GM12864 (cell line): ENCODE measurements at regions not wholly inside any gene's neighbourhood (a gene's known extent, or its start where the extent isn't known, plus 50 kb on each side); places are given as distances from the start of the nearest gene placed in this dataset.

Experiments
- DNase-seq: peaks from one replicate; pipeline ENCODE4 v3.0.0-alpha.2; 2011; ENCODE audit warnings: low read depth
- H3K4me3 ChIP-seq: 2 replicates; pipeline ENCODE4 v1.5.1; 2011; ENCODE audit warnings: mild to moderate bottlenecking, low read depth, low read length, control low read depth
- CTCF ChIP-seq: IDR thresholded peaks from 2 replicates; pipeline ENCODE4 v1.5.1; 2011; ENCODE audit warnings: low read depth, mild to moderate bottlenecking, moderate library complexity, low read length, control low read depth, inconsistent platforms; ENCODE audit errors: missing control alignments

GRCh38 chr20:22402550-22402949 lies 181.8 kb downstream of the FOXA2 start:
- no peak for TF ChIP-seq CTCF
- no peak overlapping the region for H3K4me3 ChIP-seq
- no peak for DNase-seq

GRCh38 chr20:22400440-22400839 lies 183.9 kb downstream of the FOXA2 start:
- DNase-seq, result no peak
- no peak overlapping the region for H3K4me3 ChIP-seq
- no peak for TF ChIP-seq CTCF

GRCh38 chr20:22394583-22394982 lies 189.8 kb downstream of the FOXA2 start:
- H3K4me3 ChIP-seq, result no peak overlapping the region
- TF ChIP-seq CTCF, result no peak
- DNase-seq, result no peak

GRCh38 chr20:22390543-22390903 lies 193.8 kb downstream of the FOXA2 start:
- no peak for DNase-seq
- no peak for TF ChIP-seq CTCF
- no peak overlapping the region for H3K4me3 ChIP-seq

GRCh38 chr20:22389836-22390542 lies 194.4 kb downstream of the FOXA2 start:
- TF ChIP-seq CTCF, result no peak
- no peak overlapping the region for H3K4me3 ChIP-seq
- no peak for DNase-seq

GRCh38 chr20:22387452-22387851 lies 196.9 kb downstream of the FOXA2 start:
- no peak for DNase-seq
- no peak overlapping the region for H3K4me3 ChIP-seq
- no peak for TF ChIP-seq CTCF

GRCh38 chr20:22386306-22386623 lies 198.1 kb downstream of the FOXA2 start:
- DNase-seq, result no peak
- TF ChIP-seq CTCF, result no peak
- no peak overlapping the region for H3K4me3 ChIP-seq
